ENCODE measurements at regions not wholly inside any gene's neighbourhood (a gene's known extent, or its start where the extent isn't known, plus 50 kb on each side); places are given as distances from the start of the nearest gene placed in this dataset.
"Not testable (repeated sequence)": the region's sequence is repeated elsewhere in the genome, so short reads cannot be mapped to it uniquely, and the experiment has no call there.

DNA sequence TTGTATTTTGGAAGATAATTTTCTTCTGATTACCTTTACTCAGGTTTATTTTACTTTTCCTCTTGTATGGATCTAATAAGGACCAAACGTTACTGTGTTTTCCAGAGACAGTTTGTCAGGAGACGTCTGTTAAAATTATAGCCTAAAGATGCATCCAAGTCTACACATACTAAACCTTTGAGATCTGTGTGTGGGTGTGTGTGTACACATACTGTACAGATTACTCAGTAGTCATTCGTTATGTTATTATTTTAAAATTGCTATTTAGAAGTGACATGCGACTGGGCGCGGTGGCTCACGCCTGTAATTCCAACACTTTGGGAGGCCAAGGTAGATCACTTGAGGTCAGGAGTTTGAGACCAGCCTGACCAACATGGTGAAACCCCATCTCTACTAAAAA is 51.6 kb upstream of the CNTLN start:
- no peak for DNase-seq

DNA sequence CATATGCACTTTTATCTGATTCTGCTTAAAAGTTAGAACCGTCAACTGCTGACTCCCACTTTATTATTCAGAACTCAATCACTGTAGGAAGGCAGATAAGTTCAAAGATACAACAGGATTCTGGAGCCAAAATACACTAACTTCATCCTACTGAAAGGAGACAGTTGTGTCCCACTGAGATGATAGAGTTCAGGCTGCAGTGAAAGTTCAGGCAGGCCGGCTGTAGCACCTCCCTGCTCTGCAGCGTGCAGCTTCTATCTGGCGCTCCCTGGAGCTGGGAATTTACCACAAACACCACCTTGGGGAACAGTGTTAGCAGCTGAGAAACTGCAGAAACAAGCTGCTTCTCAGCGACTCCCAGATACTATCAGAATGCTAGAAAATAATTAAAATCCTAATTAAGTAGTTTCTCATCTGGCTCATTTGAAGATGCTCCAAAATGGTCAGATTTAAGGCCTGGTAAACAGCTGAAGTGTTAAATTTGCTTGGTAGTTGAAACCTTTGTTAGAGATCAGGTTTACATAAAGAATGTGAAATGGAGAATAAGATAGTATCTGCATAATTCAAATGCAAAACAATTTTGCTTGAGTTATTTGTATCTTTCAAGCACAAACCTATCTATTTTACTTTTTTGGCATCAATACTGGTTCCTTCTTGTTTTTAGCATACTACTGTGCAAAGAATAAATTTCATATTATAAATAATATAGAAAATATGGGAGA is 52.3 kb upstream of the CNTLN start:
- no peak for DNase-seq

DNA sequence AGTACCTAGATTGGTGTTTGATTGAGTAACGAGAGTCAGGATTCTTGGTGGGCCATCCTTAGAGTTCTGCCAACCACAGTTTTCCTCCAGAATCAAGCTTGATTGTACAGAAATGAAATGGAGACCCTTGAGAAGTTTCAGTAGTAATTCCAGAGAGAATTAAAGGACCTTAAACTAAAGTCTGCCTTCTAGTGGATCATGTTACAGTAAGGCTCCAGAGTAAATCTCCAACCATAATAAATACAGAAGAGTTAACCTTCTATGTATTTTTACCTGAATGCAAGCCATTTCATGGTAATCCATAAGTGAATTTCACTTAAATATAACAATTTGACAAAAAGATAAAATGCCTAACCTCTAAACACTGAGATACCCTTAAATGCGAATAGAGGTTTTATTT is 53.0 kb upstream of the CNTLN start:
- no peak for DNase-seq

DNA sequence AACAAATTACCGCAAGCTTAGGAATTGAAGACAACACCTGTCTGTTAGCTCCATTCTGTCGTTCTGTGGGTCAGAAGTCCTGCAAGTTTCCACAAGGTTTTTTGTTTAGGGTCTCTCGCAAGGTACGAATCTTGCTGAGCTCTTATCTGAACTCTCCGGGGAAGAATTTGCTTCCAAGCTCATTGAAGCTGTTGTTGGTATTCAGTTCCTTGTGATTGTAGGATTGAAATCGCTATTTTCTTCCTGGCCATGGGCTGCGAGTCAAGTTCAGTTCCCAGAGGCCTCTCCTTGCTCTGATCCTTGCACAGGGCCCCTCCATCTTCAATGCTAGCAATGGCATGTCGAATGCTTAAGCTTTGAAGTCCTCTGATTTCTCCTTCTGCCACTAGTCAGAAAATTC is 53.5 kb upstream of the CNTLN start:
- DNase-seq = no peak

DNA sequence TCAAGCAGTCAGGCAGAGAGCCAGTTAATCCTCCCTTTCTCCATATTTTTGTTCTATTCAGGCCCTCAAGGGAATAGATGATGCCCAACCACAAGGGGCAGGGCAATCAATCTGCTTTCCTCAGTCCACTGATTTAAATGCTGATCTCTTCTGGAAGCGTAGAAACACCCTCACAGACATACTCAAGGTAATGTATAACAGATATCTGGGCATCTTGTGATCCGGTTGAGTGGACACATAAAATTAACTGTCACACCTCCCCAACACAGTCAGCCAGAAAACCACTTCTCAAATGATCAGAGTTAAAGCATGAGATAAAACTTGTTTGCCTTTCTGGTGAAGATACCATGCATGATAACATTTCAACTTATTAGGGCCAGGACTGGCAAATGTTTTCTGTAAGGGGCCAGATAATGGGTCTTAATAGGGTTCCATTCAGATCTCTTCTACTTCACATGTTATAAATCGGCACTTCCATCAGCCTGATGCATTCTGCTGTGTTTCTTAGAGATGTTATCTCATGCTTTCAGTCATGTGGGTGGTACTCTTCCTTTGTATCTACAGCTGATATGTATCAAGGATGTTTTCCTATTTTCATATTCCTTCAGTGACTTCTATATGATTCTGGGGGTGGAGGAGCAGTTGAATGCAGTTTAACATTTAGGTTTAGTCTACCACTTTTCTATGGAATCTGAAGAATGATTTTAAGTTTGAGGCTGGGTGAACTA is 58.9 kb upstream of the CNTLN start:
- no peak for DNase-seq

DNA sequence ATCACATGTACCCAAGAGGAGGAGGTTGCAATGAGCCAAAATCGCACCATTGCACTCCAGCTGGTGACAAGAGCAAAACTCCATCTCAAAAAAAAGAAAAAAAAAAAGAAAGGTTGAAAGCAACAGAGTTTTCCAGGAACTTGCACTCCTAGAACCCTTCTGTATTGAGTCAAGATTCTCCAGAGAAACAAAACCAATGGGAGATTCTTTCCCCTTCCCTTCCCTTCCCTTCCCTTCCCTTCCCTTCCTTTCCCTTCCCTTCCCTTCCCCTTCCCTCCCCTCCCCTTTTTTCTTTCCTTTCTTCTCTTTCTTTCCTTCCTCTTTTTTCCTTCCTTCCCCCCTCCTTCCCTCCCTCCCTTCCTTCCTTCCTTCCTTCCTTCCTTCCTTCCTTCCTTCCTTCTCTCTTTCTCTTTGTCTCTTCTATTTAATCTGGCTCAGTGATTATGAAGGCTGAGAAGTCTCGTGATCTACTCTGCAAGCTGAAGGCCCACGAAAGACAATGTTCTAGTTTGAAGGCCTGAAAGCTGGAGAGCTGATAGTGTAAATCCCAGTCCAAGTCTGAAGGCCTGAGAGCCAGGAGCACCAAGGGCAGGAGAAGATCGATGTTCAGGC is 59.6 kb upstream of the CNTLN start:
- no peak for DNase-seq

DNA sequence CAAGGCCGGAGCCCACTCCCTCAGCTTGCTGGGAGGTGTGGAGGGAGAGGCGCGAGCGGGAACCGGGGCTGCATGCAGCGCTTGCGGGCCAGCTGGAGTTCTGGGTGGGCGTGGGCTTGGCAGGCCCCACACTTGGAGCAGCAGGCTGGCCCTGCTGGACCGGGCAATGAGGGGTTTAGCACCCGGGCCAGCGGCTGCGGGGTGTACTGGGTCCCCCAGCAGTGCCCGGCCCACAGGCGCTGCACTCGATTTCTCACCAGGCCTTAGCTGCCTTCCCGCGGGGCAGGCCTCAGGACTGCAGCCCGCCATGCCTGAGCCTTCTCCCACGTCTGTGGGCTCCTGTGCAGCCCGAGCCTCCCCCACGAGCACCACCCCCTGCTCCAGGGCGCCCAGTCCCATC is 62.3 kb upstream of the CNTLN start:
- not testable (repeated sequence) for DNase-seq

DNA sequence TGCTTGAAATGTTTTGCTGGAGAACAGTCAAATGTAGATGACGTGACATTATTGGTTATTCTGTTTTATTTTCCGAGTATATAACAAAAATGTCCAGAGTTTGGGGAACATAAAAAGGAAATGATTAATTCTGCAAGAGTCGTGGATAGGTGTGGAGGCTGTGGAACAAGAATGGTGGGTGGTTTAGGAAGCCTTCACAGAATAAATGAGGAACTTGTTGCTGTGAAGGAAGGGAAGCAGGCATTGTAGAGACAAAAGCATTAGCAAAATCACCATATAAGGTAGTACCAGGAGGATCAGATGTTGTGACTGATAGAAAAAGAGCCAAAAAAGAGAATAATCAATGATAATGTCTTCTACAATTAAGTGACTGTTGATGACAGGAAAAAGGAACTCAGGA is 66.2 kb upstream of the CNTLN start:
- peak; percentile 24 to 44 for DNase-seq

DNA sequence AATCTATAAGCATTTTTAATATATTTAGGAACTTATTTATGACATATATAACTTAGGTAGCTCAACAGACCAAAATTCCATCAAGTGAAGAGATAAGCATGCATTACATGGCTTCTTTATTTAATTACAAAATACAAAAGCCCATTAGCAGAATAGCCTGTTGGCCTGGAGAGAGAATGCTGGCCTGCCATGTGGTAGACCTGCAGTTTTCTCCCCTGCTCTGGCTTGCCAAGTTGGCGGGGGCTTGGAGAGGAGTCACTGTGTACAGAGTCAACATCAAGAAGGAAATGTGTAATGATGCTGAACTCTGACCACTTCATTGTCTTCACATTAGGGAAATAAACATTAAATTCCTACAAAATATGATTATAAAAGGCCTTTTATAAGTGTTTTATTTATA is 69.8 kb upstream of the CNTLN start:
- no peak for DNase-seq

DNA sequence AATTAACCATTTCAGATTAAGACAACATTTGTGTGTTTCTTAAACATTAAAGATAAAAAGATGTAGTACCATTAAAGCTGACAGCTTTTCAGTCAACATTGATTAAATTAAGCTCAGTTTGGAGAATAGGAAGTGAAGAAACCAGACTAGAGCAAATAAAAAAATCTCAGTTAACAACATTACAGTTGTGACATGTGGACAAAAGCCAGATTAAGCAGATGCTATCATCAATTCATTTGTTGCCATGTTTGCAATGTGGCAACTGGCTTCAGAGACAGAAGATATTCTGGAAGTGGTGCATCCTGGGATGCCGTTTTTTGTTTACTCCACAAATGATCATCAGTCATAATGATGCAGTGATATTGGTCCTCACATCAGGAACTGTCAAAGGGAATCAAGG is 70.3 kb upstream of the CNTLN start:
- no peak for DNase-seq

DNA sequence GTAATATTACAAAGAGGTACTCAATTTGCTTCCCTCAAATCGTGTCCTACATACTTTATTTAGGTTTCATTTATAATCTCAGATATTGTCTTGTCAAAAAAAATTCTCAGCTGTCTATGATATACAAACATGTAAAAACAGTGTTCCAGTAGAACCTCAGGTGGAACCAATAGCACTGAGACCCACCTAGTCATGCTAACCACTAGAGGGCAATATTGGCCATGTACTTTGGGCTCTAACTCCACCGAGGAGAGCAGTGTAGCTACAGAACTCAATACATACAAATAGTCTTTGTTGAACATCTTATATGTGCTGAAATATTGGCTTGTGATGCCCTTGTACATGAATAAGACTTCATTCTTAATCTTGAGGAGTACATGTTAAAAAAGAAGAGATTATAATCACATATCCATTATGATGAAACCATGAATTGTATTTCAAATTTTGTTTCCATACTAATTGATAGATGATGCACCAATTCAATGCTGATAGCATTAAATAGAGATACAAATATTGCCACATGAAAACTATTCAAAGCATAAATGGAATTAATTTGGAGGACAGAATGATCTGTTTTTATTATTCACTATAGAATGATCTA is 71.2 kb upstream of the CNTLN start:
- peak; percentile 37 to 58 for DNase-seq

DNA sequence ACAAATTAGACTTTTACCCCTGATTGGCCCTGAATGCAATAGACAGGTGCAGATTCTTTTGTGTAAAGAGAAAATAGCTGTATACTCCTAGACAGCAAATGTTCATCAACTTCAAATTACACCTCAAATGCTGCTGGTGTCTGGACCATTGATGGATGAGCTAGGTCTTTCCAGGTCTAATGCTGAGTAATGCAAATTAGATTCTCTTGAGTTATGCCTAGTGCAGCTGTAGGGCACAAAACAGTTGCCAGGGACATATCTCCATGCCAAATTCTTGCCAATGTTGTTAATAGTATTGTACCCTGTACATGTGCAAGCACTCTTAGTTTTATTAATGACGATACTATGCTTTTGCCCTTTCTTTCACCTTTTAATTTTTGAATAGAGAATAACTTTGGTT is 72.3 kb upstream of the CNTLN start:
- no peak for DNase-seq

DNA sequence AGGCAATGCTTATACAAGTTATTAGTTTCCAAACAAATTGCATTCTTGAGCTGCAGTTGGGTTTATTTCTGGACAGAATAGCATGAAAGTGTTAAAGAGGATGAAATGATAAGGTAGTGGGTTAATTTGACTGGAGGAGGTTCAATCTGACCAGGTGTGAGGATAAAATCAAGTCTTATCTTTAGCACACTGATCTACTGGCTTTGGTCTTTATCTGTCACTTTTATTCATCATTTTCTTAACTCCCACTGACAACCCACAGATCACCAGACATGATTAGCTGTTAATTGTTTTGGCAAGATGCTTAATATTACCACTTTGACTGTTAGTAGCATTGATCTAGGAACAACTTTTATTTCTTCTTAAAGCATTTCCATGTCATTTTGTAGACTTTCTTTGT is 74.4 kb upstream of the CNTLN start:
- no peak for DNase-seq

DNA sequence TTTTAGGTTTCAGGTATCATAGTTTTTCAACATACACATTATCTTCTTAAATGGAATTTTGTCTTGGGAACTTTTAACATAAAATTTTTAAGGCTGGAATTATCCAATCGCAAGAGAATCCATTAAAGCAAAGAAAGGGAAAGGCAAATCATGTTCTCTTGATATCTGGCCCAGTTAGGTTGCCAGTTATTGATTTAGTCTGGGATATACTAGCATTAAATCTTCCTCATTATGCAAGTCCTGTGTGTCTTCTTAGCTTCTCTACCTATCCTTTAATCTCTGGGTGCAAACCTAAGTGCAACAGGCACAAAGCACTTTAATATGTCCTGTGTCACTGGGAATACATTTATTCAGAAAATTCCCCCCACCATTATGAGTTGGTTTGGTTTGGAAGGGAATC is 75.4 kb upstream of the CNTLN start:
- DNase-seq = no peak

DNA sequence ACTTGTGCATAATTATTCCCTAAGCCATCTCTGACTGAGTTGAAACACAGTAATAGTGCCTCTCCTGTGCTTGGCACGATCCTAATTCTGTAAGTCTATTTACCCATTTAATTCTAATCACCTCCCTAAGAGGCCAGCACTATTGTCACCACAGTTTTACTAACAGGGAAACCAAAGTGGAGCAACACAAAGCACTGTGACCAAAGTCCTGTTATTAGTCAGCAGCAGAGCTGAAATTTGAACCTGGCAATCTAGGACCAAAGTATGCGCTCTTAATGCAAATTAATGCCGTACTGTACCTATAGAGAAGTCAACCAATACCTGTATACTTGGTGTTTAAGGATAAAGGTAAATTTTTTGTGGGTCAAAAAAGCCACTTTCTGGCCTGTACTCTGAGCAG is 77.1 kb upstream of the CNTLN start:
- no peak for DNase-seq

DNA sequence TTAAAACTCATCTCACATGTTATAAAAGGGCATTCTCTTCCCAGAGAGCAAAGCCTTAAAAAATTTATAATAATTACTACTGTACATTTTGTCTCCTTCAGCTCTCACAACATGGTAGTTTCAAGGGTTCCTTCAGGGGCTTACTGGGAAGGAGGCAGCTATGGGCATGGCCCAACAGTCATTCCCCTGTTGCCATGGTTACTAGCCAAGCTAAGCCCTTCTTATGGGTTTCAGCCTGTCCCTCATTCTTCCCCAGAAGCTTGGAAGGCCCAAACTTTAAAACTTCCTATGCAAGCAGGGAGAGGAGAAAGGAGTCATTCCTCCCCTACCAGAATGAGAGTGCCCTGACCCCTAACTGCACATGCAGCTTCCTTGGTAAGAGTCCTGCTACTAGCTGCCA is 82.2 kb upstream of the CNTLN start:
- no peak for DNase-seq

DNA sequence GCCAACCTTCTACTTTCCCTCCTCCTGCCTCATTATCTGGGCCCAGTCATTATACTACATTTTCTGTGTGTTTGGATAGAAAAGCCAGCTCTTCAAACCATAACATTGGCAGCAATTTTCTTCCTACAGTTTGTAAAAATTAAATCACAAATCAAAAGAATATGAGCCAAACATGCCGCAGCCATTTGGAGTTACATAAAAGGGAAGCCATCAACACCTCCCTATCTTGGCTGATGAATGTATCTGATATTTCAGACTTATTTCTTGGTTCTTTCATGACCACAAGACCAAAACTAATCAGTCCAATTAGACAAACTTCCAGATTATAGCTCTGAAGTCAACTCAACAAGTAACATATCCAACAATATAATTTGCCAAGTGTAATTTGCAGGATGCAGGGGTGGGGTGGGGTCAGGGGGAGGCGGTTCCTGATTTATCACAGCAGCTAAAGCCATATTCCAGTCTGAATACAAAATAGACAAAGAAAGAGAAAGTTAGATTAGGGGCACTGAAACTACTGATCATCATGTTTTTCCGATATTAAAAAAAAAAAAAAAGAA is 89.4 kb upstream of the CNTLN start:
- no peak for DNase-seq

DNA sequence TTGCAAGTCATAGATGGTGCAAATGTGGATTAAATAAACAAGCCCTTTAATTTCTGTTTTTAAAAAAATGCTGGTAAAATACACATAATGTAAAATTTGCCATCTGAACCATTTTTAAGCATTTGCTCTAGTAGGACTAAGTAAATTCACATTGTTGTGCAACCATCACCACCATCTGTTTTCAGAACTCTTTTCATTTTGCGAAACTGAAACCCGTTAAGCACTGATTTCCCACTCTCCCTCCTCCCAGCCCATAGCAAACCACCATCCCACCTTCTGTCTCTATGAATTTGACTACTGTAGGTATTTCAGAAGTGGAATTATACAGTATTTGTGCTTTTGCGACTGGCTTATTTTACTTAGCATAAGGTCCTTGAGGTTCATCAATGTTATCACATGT is 103.3 kb upstream of the CNTLN start:
- no peak for DNase-seq

DNA sequence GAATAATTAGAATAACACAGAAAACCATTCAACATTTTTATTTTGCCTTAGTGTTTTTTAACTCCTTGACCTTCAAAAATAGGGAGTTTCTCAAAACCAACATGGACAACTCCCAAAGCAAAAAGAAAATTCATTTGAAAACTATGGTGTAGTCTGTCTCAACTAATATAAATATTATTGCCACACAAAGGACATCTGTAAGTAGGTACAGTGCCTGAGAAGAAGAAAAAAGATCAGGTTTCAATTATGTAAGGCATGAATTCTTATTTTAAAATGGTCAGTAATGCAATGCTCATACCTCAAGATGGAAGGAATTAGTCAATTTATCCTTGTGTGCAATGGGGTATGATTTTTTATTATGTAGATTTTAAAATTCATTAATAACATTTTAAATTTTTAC is 109.6 kb upstream of the CNTLN start:
- no peak for DNase-seq

DNA sequence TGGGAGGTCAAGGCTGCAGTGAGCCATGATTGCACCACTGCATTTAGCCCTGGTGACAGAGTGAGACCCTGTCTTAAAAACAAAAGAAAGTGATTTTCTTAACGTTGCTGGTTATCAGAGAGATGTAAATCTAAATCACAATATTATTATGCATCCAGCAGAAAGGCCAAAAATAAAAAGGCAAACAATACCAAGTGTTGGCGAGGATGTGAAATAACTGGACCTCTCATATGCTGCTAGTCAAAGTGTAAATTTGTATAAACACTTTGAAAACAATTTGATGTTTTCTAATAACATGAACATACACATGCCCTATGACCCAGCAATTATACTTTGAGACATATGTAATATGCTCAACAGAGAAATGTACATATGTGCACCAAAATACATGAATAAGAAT is 110.7 kb upstream of the CNTLN start:
- DNase-seq = no peak

DNA sequence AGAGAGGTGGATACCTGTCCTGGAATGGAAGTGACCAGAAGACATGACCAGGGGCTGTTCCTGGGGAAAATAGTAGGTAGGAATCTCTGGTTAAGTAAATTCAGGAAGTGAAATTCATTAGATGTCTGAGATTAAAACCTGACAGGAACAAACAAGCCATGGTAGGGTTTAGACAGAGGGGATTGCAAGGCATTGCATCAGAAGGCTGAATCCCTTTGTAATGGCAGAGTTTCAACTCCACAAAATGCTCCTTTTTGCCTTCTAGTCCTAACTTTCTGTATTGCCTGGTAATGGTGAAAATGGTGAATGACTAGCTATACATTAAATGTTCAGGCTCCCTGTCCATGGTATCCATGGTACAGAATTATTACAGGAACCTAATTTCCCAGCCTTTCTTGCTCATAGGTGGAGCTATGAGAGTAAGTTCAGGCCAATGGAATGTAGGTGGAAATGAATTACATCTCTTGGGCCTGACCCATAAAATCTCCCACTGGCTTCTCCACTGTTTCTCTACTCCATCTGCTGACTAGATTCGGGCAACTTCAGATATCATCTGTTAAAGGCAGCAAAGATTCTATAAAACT is 113.4 kb upstream of the CNTLN start:
- DNase-seq = no peak

DNA sequence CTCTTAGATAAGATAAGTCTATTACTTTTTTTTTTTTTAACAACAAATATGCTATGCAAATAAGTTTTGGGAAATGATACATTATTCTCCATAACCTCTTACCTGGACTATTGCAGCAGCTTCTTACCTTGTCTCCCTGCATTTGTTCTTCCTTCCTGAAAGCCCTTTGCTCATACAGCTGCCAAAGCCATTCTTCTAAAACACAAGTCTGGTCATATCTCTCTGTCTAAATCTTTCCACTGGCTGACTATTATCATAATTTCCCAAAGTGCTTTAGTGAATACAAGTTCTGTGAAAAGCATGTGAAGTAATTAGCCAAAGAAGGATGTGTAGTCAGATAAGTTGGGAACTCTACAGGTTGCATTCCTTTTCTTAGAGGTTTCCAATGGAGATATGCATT is 115.4 kb upstream of the CNTLN start:
- no peak for DNase-seq

DNA sequence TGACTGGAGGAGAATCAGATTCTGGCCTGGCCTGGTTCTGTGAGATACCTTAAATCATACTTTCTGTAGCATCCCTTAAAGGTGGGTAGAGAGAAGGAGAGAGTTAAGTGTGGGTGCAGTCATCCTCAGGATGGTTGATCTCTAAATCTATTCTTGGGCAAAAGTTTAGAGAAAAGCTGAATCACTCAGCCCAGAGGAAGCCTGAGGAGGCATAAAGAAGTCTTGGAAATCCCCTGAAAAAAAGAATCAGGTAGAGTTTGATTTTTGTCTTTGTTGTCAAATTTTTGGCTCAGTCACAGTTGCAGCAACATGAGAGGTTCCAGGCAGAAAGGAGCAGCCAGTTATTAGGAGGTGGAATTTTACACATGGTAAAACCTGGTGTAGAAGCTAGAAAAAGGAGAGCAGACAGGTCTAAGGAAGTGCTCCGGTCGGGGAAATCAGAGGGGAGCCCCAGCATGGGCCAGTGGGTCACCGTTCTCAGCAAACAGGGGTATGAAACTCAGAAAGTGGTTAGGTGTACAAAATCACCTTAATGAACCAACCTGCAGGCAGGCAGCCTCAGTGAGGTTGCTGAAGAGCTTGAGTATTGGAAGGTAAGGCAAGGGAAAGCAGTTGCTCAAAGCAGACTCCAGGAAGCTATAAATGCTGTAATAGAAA is 116.2 kb upstream of the CNTLN start:
- no peak for DNase-seq

Data from inflammatory macrophage (primary cell).